Stimulated activated naive B cell treated with anti-CD40 and anti-IgM and Interleukin-4, amounts not matched to agents 10 μg/mL and 1 μg/mL and 100 μg/mL, for 72 hours (primary cell): ENCODE measurements at regions not wholly inside any gene's neighbourhood (a gene's known extent, or its start where the extent isn't known, plus 50 kb on each side); places are given as distances from the start of the nearest gene placed in this dataset.
"Not testable (repeated sequence)": the region's sequence is repeated elsewhere in the genome, so short reads cannot be mapped to it uniquely, and the experiment has no call there.

ENCODE experiments used
- ATAC-seq, 2 donors: fragments of 150-1000 bp; cut with Tn5 transposase; replicated peaks; 2 replicates each; pipeline ENCODE4 v1.10.0; 2021; ENCODE audit warnings: moderate library complexity in 1 of 2
- DNase-seq: peaks from one replicate; pipeline ENCODE4 v3.0.0; 2021
- H3K27ac Mint-ChIP-seq: one replicate; pipeline ENCODE4 v1.8.0; 2022; ENCODE audit warnings: mild to moderate bottlenecking, mixed read lengths
- H3K27me3 Mint-ChIP-seq, 2 donors: one replicate each; pipeline ENCODE4 v1.8.0; 2022; ENCODE audit warnings: mixed read lengths in 2 of 2
- H3K36me3 Mint-ChIP-seq, 2 donors: one replicate each; pipeline ENCODE4 v1.8.0; 2022; ENCODE audit warnings: mixed read lengths in 2 of 2, mild to moderate bottlenecking in 1 of 2
- H3K4me1 Mint-ChIP-seq, 2 donors: one replicate each; pipeline ENCODE4 v1.8.0; 2022; ENCODE audit warnings: mixed read lengths in 2 of 2, mild to moderate bottlenecking in 1 of 2
- H3K4me3 Mint-ChIP-seq, 2 donors: one replicate each; pipeline ENCODE4 v1.8.0; 2022; ENCODE audit warnings: mild to moderate bottlenecking in 2 of 2, mixed read lengths in 2 of 2, moderate library complexity in 1 of 2
- H3K9me3 Mint-ChIP-seq, 2 donors: one replicate each; pipeline ENCODE4 v1.8.0; 2022; ENCODE audit warnings: mixed read lengths in 2 of 2, mild to moderate bottlenecking in 1 of 2

DNA sequence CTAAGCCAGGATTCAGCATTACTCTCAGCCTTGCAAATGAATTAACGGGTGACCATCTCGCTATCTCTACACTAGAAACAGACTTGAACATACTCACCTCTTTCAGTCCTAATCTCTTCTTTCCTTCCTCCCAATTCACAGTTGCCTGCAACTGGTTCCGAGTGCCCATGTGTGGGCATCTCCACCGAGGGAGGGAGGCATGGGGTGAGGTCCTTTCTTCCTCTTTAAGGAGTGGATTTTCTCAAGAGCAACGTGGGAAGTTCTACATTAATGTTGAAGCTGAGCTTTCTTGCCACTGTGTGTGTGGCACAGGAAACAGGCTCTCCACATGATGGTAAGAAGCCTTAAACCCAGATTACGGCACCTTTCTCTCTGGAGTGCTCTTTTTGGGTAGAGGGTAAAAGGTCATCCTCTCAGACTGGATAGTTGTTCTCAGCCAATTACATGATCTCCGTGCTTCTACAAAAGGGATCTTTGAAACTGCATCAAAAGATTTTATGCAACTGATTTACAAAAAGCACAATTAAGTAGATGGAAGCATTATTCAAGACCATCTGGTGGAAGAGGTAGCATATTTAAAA, 286.8 kb upstream of the NR2F2 start:
- DNase-seq: no peak
- H3K9me3 Mint-ChIP-seq: peaks cover 0 to 8% of the 10 kb centered on the region in 2 donors
- H3K4me3 Mint-ChIP-seq: no peak overlapping the region
- peaks cover 1 to 10% of the 10 kb centered on the region in 2 donors for H3K4me1 Mint-ChIP-seq
- H3K36me3 Mint-ChIP-seq: no peaks in the 10 kb centered on the region
- peaks cover 0 to 17% of the 10 kb centered on the region in 2 donors for H3K27me3 Mint-ChIP-seq
- ATAC-seq: no peak
- no peak overlapping the region for H3K27ac Mint-ChIP-seq

DNA sequence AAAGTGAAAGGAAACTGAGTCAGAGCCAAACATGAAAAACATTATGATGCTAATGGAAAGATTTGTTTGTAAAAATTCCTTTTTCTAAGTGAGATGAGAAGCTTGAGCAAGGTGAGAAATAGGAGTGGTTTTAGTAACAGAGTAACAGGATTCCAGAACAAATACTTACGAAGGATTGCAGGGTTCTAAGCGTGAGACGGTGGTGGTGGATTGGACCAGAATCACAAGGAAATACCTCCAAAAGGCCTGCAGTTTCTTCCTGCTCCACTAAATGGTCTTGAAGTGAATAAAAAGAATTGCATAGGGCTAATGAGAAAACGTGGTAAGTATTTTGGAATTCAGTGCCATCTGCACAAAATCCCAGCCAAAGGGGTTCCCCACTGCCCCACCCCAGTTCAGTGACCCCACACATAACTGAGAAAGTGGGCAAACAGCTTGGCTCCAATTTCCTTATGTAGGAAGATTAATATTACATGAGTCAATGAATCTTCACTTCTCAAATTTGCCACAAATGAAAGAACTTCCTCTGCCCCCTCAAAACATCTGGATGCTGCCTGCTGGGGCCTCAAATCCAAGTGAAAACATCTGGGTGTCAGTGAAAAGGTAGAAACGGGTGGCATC, 283.8 kb upstream of the NR2F2 start:
- Mint-ChIP-seq H3K4me1 (peaks cover 1 to 10% of the 10 kb centered on the region in 2 donors), H3K4me3 (no peak overlapping the region), H3K9me3 (peaks cover 0 to 5% of the 10 kb centered on the region in 2 donors), H3K36me3 (no peaks in the 10 kb centered on the region), H3K27me3 (peaks cover 0 to 7% of the 10 kb centered on the region in 2 donors), H3K27ac (no peak overlapping the region)
- no peak for DNase-seq
- ATAC-seq: no peak

- peaks cover 0 to 4% of the 10 kb centered on the region in 2 donors for H3K9me3 Mint-ChIP-seq
- H3K27ac Mint-ChIP-seq: no peak overlapping the region
- peaks cover 0 to 6% of the 10 kb centered on the region in 2 donors for H3K27me3 Mint-ChIP-seq
- ATAC-seq (no peak), DNase-seq (no peak)
- peaks cover 1 to 8% of the 10 kb centered on the region in 2 donors for H3K4me1 Mint-ChIP-seq
- H3K4me3 Mint-ChIP-seq: no peak overlapping the region
- no peaks in the 10 kb centered on the region for H3K36me3 Mint-ChIP-seq
Measured at GRCh38 chr15:96047255-96047931, 283.1 kb upstream of the NR2F2 start.

GRCh38 chr15:96049323-96049722, 281.2 kb upstream of the NR2F2 start:
- Mint-ChIP-seq H3K4me1 (peaks cover 0 to 5% of the 10 kb centered on the region in 2 donors), H3K9me3 (peaks cover 0 to 2% of the 10 kb centered on the region in 2 donors), H3K36me3 (no peaks in the 10 kb centered on the region), H3K27me3 (peaks cover 0 to 22% of the 10 kb centered on the region in 2 donors), H3K4me3 (no peak overlapping the region), H3K27ac (no peak overlapping the region)
- no peak for DNase-seq
- no peak for ATAC-seq

DNA sequence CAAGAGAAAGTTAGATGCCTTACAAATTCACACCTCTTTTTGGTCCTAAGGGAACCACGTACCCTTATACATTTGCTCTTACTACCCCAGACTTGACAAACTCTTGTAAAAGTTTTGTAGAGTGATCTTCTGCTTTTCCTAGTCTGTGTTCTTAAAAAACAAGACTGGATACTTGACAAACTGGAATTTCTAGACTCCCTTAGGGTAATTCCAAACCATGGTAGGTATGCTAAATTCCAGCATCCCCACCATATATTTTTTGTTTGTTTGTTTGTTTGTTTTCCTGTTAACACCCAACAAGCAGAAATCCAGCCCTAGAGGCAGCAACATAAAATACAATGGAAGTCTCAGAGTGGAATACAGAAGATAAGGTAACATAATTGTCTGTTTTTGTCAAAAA, 280.7 kb upstream of the NR2F2 start:
- peaks cover 0 to 2% of the 10 kb centered on the region in 2 donors for H3K9me3 Mint-ChIP-seq
- ATAC-seq: no peak
- no peak for DNase-seq
- no peaks in the 10 kb centered on the region for H3K36me3 Mint-ChIP-seq
- no peak overlapping the region for H3K27ac Mint-ChIP-seq
- H3K4me1 Mint-ChIP-seq: peaks cover 0 to 5% of the 10 kb centered on the region in 2 donors
- H3K27me3 Mint-ChIP-seq: peaks cover 2 to 26% of the 10 kb centered on the region in 2 donors
- no peak overlapping the region for H3K4me3 Mint-ChIP-seq

GRCh38 chr15:96051598-96051997, 278.9 kb upstream of the NR2F2 start:
- ATAC-seq (no peak), DNase-seq (no peak)
- no peak overlapping the region for H3K4me3 Mint-ChIP-seq
- peaks cover 0 to 2% of the 10 kb centered on the region in 2 donors for H3K9me3 Mint-ChIP-seq
- peaks cover 7 to 38% of the 10 kb centered on the region in 2 donors for H3K27me3 Mint-ChIP-seq
- H3K36me3 Mint-ChIP-seq: peaks cover 0 to 3% of the 10 kb centered on the region in 2 donors
- H3K27ac Mint-ChIP-seq: no peak overlapping the region
- H3K4me1 Mint-ChIP-seq: peaks cover 0 to 5% of the 10 kb centered on the region in 2 donors

DNA sequence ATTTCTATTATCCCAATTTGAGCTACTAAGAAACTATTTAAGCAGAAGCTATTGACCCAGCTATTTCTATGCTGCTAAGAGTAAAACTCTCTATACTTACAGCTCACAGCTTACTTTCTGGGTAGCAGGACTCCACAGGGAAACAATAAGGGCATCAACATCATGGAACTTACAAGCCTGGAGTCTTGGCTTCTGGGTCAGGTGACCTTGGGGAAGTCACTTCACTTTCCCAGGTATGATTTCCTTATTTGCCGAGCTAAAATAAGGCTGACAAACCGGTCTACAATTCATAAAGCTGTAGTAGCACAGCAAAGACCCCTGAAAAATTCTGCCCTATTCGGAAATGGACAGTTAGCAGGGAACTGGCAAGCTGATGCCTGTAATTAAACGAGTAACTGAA, 278.3 kb upstream of the NR2F2 start:
- no peak overlapping the region for H3K4me3 Mint-ChIP-seq
- H3K27me3 Mint-ChIP-seq: peaks cover 7 to 38% of the 10 kb centered on the region in 2 donors
- ATAC-seq (no peak), DNase-seq (no peak)
- H3K4me1 Mint-ChIP-seq: peaks cover 0 to 5% of the 10 kb centered on the region in 2 donors
- peaks cover 0 to 2% of the 10 kb centered on the region in 2 donors for H3K9me3 Mint-ChIP-seq
- no peak overlapping the region for H3K27ac Mint-ChIP-seq
- H3K36me3 Mint-ChIP-seq: peaks cover 0 to 3% of the 10 kb centered on the region in 2 donors

DNA sequence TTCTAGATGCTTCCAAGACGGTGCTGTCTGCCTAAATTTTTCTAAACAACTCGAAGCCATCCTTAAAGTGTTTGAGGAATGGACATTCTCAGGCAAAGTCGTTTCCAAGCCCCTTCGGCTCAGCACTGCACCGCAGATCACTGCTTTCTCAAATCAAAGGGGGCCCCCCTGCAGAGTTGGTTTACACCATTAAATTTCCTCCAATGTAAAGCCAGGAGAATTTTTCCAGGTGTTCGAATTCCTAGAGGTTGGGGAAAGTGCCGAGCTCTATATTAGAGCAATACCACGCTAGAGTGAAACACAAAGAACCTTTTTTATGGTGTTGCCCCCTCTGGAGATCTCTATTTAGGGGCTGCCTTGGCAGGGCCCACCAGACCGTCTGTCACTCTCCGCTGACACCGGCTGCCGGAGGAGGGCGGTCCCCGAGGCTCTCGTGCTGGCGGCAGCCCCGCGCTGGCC, 277.9 kb upstream of the NR2F2 start:
- ATAC-seq (no peak), DNase-seq (no peak)
- peaks cover 0 to 5% of the 10 kb centered on the region in 2 donors for H3K4me1 Mint-ChIP-seq
- H3K36me3 Mint-ChIP-seq: peaks cover 0 to 3% of the 10 kb centered on the region in 2 donors
- H3K4me3 Mint-ChIP-seq: no peak overlapping the region
- no peak overlapping the region for H3K27ac Mint-ChIP-seq
- peaks cover 7 to 38% of the 10 kb centered on the region in 2 donors for H3K27me3 Mint-ChIP-seq
- H3K9me3 Mint-ChIP-seq: peaks cover 0 to 2% of the 10 kb centered on the region in 2 donors

DNA sequence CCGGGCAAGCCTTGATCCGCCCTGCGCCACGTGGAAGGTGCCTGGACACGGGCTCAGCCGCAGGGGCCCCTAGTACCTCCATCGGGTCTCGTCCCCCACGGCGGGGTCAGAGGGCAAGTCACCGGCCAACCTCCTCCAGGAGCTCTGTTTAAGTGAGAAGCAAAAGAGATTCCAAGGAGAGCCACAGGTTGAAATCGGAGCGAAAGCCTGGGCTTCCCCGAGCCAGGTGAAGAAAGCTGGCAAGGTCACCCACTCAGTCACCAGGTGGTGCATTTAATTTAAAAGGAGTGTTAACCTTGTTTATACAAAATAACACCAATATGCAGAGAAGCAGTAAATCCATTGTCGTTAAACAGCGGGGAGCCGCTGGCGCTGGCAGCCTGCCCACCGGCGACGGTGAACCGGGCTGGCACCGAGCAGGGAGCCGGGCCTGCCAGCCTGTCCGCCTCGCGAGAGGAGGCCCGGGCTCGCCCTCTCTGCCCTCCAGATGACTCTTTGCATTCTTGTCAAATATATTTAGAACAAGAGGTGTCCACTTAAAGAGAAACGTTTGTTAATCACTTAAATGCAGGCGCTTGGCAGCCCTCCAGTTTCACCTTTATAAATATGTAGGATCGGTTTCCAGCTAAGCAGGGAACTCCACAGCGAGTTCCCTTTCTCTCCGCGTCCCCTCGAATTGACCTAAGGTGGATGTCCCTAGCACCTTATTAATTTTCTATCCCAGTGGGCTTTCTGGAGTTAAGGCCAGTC, 277.3 kb upstream of the NR2F2 start:
- Mint-ChIP-seq H3K4me3 (peak overlapping the region in 1 of 2 donors; percentile 30), H3K27ac (no peak overlapping the region), H3K4me1 (peaks cover 2 to 10% of the 10 kb centered on the region in 2 donors), H3K9me3 (peaks cover 0 to 2% of the 10 kb centered on the region in 2 donors), H3K36me3 (peaks cover 0 to 3% of the 10 kb centered on the region in 2 donors), H3K27me3 (peaks cover 7 to 38% of the 10 kb centered on the region in 2 donors)
- DNase-seq: no peak
- no peak for ATAC-seq

DNA sequence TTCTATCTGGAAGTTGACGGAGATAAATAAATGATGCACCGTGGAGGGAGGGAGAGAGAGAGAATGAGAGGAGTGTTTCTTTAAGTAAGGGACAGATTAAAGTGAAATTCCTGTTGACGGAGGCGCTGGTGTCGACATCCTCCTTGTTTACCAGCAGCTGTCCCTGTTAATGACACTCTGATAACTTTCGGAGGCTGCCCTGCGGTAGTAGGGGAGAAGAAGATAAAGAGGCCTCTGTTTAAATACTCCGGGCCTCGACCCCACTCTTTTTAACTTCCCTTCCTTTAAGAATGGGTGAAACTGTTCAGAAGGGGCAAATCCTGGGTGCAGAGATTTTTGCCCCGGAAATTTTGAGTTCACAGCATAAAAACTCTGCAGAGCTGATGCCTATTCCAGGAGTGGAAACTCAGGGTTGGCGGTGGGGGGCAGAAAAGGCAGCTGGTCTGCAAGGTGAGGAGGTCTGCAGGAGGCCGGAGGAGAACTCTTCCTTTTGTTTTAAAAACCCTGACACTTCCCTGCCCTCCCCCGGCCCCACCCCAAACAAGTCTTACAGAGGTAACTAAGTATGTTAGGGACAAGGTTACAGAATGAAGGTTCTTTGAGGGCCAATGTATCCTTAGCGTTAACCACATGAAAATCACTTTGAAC, 276.6 kb upstream of the NR2F2 start:
- Mint-ChIP-seq H3K36me3 (peaks cover 0 to 3% of the 10 kb centered on the region in 2 donors), H3K27ac (no peak overlapping the region), H3K27me3 (peaks cover 7 to 38% of the 10 kb centered on the region in 2 donors), H3K4me3 (no peak overlapping the region), H3K4me1 (peaks cover 2 to 17% of the 10 kb centered on the region in 2 donors), H3K9me3 (peaks cover 0 to 2% of the 10 kb centered on the region in 2 donors)
- DNase-seq (no peak), ATAC-seq (no peak)

- ATAC-seq: no peak
- Mint-ChIP-seq H3K36me3 (peaks cover 0 to 3% of the 10 kb centered on the region in 2 donors), H3K27me3 (peaks cover 7 to 38% of the 10 kb centered on the region in 2 donors)
Measured at GRCh38 chr15:96054621-96055020, 275.9 kb upstream of the NR2F2 start.

GRCh38 chr15:96058103-96058851, 272.2 kb upstream of the NR2F2 start:
- peaks cover 7 to 33% of the 10 kb centered on the region in 2 donors for H3K27me3 Mint-ChIP-seq
- no peak for DNase-seq
- H3K4me3 Mint-ChIP-seq: no peak overlapping the region
- peak; percentile 81 to 82 for ATAC-seq
- peaks cover 0 to 3% of the 10 kb centered on the region in 2 donors for H3K36me3 Mint-ChIP-seq
- H3K9me3 Mint-ChIP-seq: peaks cover 9 to 10% of the 10 kb centered on the region in 2 donors
- no peak overlapping the region for H3K27ac Mint-ChIP-seq
- peaks cover 4 to 18% of the 10 kb centered on the region in 2 donors for H3K4me1 Mint-ChIP-seq

More at GRCh38 chr15:96054621-96055020, 275.9 kb upstream of the NR2F2 start:
- Mint-ChIP-seq H3K27ac (no peak overlapping the region), H3K4me3 (no peak overlapping the region), H3K9me3 (peaks cover under 1 to 4% of the 10 kb centered on the region in 2 donors), H3K4me1 (peaks cover 4 to 22% of the 10 kb centered on the region in 2 donors)
- DNase-seq: no peak

GRCh38 chr15:96058852-96059103, 271.7 kb upstream of the NR2F2 start:
- not testable (repeated sequence) for H3K27ac Mint-ChIP-seq, H3K36me3 Mint-ChIP-seq, H3K4me3 Mint-ChIP-seq, DNase-seq
- Mint-ChIP-seq H3K4me1 (peaks cover 4 to 18% of the 10 kb centered on the region in 2 donors), H3K9me3 (peaks cover 10 to 12% of the 10 kb centered on the region in 2 donors), H3K27me3 (peaks cover 7 to 28% of the 10 kb centered on the region in 2 donors)
- ATAC-seq: peak; percentile 19 to 41
